ENCODE measurements at regions not wholly inside any gene's neighbourhood (a gene's known extent, or its start where the extent isn't known, plus 50 kb on each side); places are given as distances from the start of the nearest gene placed in this dataset.

GRCh38 chr16:54462771-54463170, 176.2 kb upstream of the IRX3 start:
- H3K27ac ChIP-seq, result no peak overlapping the region
- TF ChIP-seq CTCF (IDR thresholded peaks at IDR 0.05) (no peak), POLR2A (IDR thresholded peaks at IDR 0.05) (no peak)
- H3K4me3 ChIP-seq, result no peak overlapping the region
- intact Hi-C loops (cut with DNase I; ENCODE audit: low total_unique reads), result no loop called here
- H3K4me1 ChIP-seq, result no peaks in the 10 kb centered on the region
- DNase-seq, result no peak
- no peaks in the 10 kb centered on the region for H3K36me3 ChIP-seq
- peaks cover 0 to 11% of the 10 kb centered on the region in 2 donors for H3K27me3 ChIP-seq
- no peaks in the 10 kb centered on the region for H3K9me3 ChIP-seq

GRCh38 chr16:54462151-54462651, 175.6 kb upstream of the IRX3 start:
- TF ChIP-seq CTCF (IDR thresholded peaks at IDR 0.05) (no peak), POLR2A (IDR thresholded peaks at IDR 0.05) (no peak)
- Histone ChIP-seq H3K36me3 (no peaks in the 10 kb centered on the region), H3K9me3 (no peaks in the 10 kb centered on the region), H3K4me3 (no peak overlapping the region), H3K4me1 (no peaks in the 10 kb centered on the region), H3K27me3 (peaks cover 0 to 11% of the 10 kb centered on the region in 2 donors), H3K27ac (no peak overlapping the region)
- intact Hi-C loops (cut with DNase I; ENCODE audit: low total_unique reads), result no loop called here
- DNase-seq, result no peak

GRCh38 chr16:54460263-54460860, 173.8 kb upstream of the IRX3 start:
- no peak overlapping the region for H3K27ac ChIP-seq
- no peaks in the 10 kb centered on the region for H3K36me3 ChIP-seq
- no peaks in the 10 kb centered on the region for H3K9me3 ChIP-seq
- TF ChIP-seq POLR2A (IDR thresholded peaks at IDR 0.05) (no peak), CTCF (IDR thresholded peaks at IDR 0.05) (no peak)
- H3K4me1 ChIP-seq, result no peaks in the 10 kb centered on the region
- H3K27me3 ChIP-seq, result peaks cover 0 to 11% of the 10 kb centered on the region in 2 donors
- H3K4me3 ChIP-seq, result no peak overlapping the region
- no peak for DNase-seq
- intact Hi-C loops (cut with DNase I; ENCODE audit: low total_unique reads), result no loop called here

- Histone ChIP-seq H3K9me3 (no peaks in the 10 kb centered on the region), H3K27me3 (peaks cover 0 to 11% of the 10 kb centered on the region in 2 donors), H3K27ac (no peak overlapping the region), H3K4me1 (no peaks in the 10 kb centered on the region), H3K4me3 (no peak overlapping the region), H3K36me3 (no peaks in the 10 kb centered on the region)
- TF ChIP-seq CTCF (IDR thresholded peaks at IDR 0.05) (no peak), POLR2A (IDR thresholded peaks at IDR 0.05) (no peak)
- no peak for DNase-seq
- intact Hi-C loops (cut with DNase I; ENCODE audit: low total_unique reads), result no loop called here
These were observed 173.1 kb upstream of the IRX3 start for GRCh38 chr16:54459509-54460262.

GRCh38 chr16:54458923-54459322, 172.3 kb upstream of the IRX3 start:
- Histone ChIP-seq H3K4me1 (no peaks in the 10 kb centered on the region), H3K4me3 (no peak overlapping the region), H3K27me3 (peaks cover 0 to 11% of the 10 kb centered on the region in 2 donors), H3K9me3 (no peaks in the 10 kb centered on the region), H3K27ac (no peak overlapping the region), H3K36me3 (no peaks in the 10 kb centered on the region)
- TF ChIP-seq CTCF (IDR thresholded peaks at IDR 0.05) (no peak), POLR2A (IDR thresholded peaks at IDR 0.05) (no peak)
- DNase-seq, result no peak
- intact Hi-C loops (cut with DNase I; ENCODE audit: low total_unique reads), result no loop called here
